ACC112 (cell line): ENCODE measurements at regions not wholly inside any gene's neighbourhood (a gene's known extent, or its start where the extent isn't known, plus 50 kb on each side); places are given as distances from the start of the nearest gene placed in this dataset.

ENCODE experiments used
- H2AFZ ChIP-seq: fragments of 200-600 bp; sonication (generic); one replicate; pipeline ENCODE4 v1.6.0; 2017; ENCODE audit warnings: antibody characterized with exemption, low read length; ENCODE audit not compliant: unreplicated experiment
- H3K27ac ChIP-seq: fragments of 200-600 bp; sonication (generic); 2 replicates; pipeline ENCODE4 v1.5.1; 2014; ENCODE audit warnings: low read depth, mild to moderate bottlenecking, antibody characterized with exemption, low read length, moderate library complexity
- H3K27me3 ChIP-seq: fragments of 200-600 bp; sonication (generic); 2 replicates; pipeline ENCODE4 v1.6.1; 2014; ENCODE audit warnings: mild to moderate bottlenecking, antibody characterized with exemption, low read length, moderate library complexity, mixed read lengths; ENCODE audit not compliant: insufficient read depth
- H3K36me3 ChIP-seq: fragments of 200-600 bp; sonication (generic); 2 replicates; pipeline ENCODE4 v1.6.1; 2016; ENCODE audit warnings: mild to moderate bottlenecking, antibody characterized with exemption, low read length, moderate library complexity, mixed read lengths; ENCODE audit not compliant: insufficient read depth
- H3K4me1 ChIP-seq: fragments of 200-600 bp; sonication (generic); one replicate; pipeline ENCODE4 v1.6.1; 2016; ENCODE audit warnings: low read length, mixed read lengths; ENCODE audit not compliant: insufficient read depth, unreplicated experiment, control insufficient read depth
- H3K4me3 ChIP-seq: fragments of 200-600 bp; sonication (generic); 2 replicates; pipeline ENCODE4 v1.5.1; 2014; ENCODE audit warnings: mild to moderate bottlenecking, low read depth, low read length
- H3K79me2 ChIP-seq: fragments of 200-600 bp; sonication (generic); one replicate; pipeline ENCODE4 v1.6.0; 2016; ENCODE audit warnings: low read length; ENCODE audit not compliant: control insufficient read depth, unreplicated experiment, insufficient read depth

GRCh38 chr1:80933346-80933745 is 867.4 kb upstream of the ADGRL2 start:
- H2AFZ ChIP-seq = no peak overlapping the region

DNA sequence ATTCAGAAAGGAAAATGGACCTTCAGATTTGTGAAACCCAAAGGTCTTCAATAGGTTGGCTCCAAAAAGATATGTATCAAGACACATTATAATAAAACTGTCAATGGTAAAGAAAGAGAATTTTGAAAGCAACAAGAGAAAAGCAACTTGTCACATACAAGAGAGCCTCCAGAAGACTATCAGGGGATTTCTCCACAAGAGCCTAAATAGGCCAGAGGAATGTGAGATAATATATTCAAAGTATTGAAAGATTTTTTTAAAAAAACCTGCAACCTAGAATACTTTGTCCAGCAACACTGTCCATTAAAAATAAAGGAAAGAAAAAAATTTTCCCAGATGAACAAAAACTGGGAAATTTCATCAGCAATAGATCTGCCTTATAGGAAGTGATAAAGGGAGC is 869.6 kb upstream of the ADGRL2 start:
- Histone ChIP-seq H3K4me3 (no peak overlapping the region), H2AFZ (no peak overlapping the region)

More at GRCh38 chr1:80933346-80933745, 867.4 kb upstream of the ADGRL2 start:
- H3K4me3 ChIP-seq = no peak overlapping the region
- no peaks in the 10 kb centered on the region for H3K36me3 ChIP-seq
- H3K27me3 ChIP-seq = no peaks in the 10 kb centered on the region
- H3K79me2 ChIP-seq = no peaks in the 10 kb centered on the region
- H3K27ac ChIP-seq = no peak overlapping the region
- no peaks in the 10 kb centered on the region for H3K4me1 ChIP-seq

GRCh38 chr1:80929868-80930508 is 870.7 kb upstream of the ADGRL2 start:
- Histone ChIP-seq H3K79me2 (no peaks in the 10 kb centered on the region), H3K27ac (no peak overlapping the region), H3K4me3 (no peak overlapping the region), H2AFZ (no peak overlapping the region), H3K4me1 (peaks cover 14% of the 10 kb centered on the region), H3K27me3 (no peaks in the 10 kb centered on the region), H3K36me3 (no peaks in the 10 kb centered on the region)

More for the DNA sequence above, 869.6 kb upstream of the ADGRL2 start:
- no peaks in the 10 kb centered on the region for H3K79me2 ChIP-seq
- no peaks in the 10 kb centered on the region for H3K36me3 ChIP-seq
- H3K27ac ChIP-seq = no peak overlapping the region
- H3K4me1 ChIP-seq = peaks cover 10% of the 10 kb centered on the region
- no peaks in the 10 kb centered on the region for H3K27me3 ChIP-seq

DNA sequence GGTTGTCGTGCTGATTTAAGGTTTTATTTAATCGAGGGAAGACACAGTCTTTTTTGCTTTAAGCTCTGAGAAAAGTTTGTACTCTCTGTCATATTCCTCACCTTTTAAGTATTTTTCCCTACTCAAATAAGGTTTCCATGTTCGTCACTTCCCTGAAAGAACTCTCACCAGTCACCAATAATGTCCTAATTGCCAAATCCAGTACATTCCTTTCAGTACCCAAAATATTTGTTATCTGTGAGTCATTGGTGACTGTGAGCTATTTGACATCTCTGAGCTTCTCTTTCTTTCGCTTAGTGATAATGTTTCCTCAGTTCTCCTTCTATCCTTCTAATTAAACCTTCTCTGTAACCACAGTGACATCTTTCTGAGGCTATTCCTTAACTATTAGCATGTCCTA is 874.2 kb upstream of the ADGRL2 start:
- no peaks in the 10 kb centered on the region for H3K27me3 ChIP-seq
- no peak overlapping the region for H3K4me3 ChIP-seq
- H3K79me2 ChIP-seq = no peaks in the 10 kb centered on the region
- no peaks in the 10 kb centered on the region for H3K36me3 ChIP-seq
- peak overlapping the region; percentile 81 for H2AFZ ChIP-seq
- H3K4me1 ChIP-seq = peaks cover 14% of the 10 kb centered on the region
- H3K27ac ChIP-seq = peak overlapping the region; percentile 65

- no peak overlapping the region for H3K4me3 ChIP-seq
- H3K36me3 ChIP-seq = no peaks in the 10 kb centered on the region
- no peaks in the 10 kb centered on the region for H3K27me3 ChIP-seq
- no peak overlapping the region for H3K27ac ChIP-seq
- H2AFZ ChIP-seq = no peak overlapping the region
- peaks cover 14% of the 10 kb centered on the region for H3K4me1 ChIP-seq
- H3K79me2 ChIP-seq = no peaks in the 10 kb centered on the region
Observed at GRCh38 chr1:80925130-80925805, 875.5 kb upstream of the ADGRL2 start.

- no peaks in the 10 kb centered on the region for H3K79me2 ChIP-seq
- H3K36me3 ChIP-seq = no peaks in the 10 kb centered on the region
- no peaks in the 10 kb centered on the region for H3K27me3 ChIP-seq
- no peak overlapping the region for H3K4me3 ChIP-seq
- no peak overlapping the region for H2AFZ ChIP-seq
- H3K4me1 ChIP-seq = peaks cover 14% of the 10 kb centered on the region
- no peak overlapping the region for H3K27ac ChIP-seq
Observed at GRCh38 chr1:80924290-80924689, 876.4 kb upstream of the ADGRL2 start.

DNA sequence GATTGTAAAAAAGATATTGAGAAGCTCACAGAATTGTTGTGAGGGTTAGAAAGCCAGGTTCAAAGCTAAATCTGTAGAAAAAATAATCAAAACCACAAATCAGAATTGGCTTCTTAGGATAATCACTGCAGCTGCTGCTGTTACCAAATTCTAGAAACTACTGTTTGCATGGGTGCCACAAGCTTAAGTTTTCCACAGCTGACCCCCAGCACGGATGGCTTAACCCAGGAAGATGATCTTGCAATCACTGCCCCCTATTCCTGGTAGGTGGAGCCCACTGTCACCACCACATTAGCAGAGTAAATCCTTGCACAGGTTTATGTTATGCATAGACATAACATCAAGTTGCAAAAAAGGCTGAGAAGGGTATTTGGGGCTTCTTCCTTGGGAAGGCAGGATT is 877.8 kb upstream of the ADGRL2 start:
- Histone ChIP-seq H3K4me3 (no peak overlapping the region), H2AFZ (no peak overlapping the region), H3K79me2 (no peaks in the 10 kb centered on the region), H3K36me3 (no peaks in the 10 kb centered on the region), H3K4me1 (peaks cover 14% of the 10 kb centered on the region), H3K27ac (no peak overlapping the region), H3K27me3 (no peaks in the 10 kb centered on the region)

DNA sequence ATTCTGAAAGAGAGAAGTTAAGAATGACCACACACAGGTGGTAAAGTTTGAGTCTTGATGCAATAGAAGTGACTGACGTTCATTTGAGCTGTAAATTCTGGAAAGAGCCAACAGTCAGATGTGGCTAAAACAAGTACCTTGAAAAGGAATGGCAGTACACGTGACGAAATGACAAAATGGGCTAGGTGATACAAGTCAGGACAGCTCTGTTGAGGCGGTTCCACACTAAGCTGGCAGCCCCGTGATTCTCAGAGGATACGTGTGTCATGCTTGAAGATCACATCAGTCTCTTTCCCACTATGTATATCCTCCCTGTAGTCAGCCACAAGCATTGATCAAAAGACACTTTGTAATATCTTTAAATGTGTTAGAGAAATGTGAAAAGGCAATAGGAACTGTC is 881.3 kb upstream of the ADGRL2 start:
- Histone ChIP-seq H2AFZ (no peak overlapping the region), H3K27ac (no peak overlapping the region), H3K79me2 (no peaks in the 10 kb centered on the region), H3K4me3 (no peak overlapping the region), H3K4me1 (no peaks in the 10 kb centered on the region), H3K36me3 (no peaks in the 10 kb centered on the region), H3K27me3 (no peaks in the 10 kb centered on the region)

DNA sequence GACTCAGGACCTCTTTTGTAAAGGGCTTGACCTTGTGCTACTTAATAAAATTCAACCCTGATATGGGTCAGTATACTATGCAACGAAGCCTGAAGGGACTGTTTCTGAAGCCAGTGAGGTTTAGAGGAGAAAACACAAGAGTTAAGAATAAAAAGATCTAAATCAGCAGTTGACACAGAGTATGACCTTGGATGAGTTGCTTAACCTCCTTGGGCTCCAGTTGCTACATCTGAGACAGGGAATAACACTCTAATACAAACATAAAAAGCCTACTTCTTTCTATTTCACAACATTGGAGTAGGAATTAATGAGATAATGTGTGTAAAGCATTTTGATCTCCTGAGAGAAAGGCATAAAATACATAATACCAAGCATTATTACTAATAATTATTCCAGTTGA is 882.4 kb upstream of the ADGRL2 start:
- Histone ChIP-seq H3K36me3 (no peaks in the 10 kb centered on the region), H2AFZ (no peak overlapping the region), H3K27me3 (no peaks in the 10 kb centered on the region), H3K27ac (no peak overlapping the region), H3K79me2 (no peaks in the 10 kb centered on the region), H3K4me3 (no peak overlapping the region), H3K4me1 (no peaks in the 10 kb centered on the region)

GRCh38 chr1:80917826-80918225 is 882.9 kb upstream of the ADGRL2 start:
- Histone ChIP-seq H3K79me2 (no peaks in the 10 kb centered on the region), H2AFZ (peak overlapping the region; percentile 39), H3K4me3 (no peak overlapping the region), H3K36me3 (no peaks in the 10 kb centered on the region), H3K27ac (no peak overlapping the region), H3K4me1 (no peaks in the 10 kb centered on the region), H3K27me3 (no peaks in the 10 kb centered on the region)

- no peaks in the 10 kb centered on the region for H3K79me2 ChIP-seq
- H3K4me3 ChIP-seq = no peak overlapping the region
- H3K27me3 ChIP-seq = no peaks in the 10 kb centered on the region
- no peak overlapping the region for H2AFZ ChIP-seq
- no peak overlapping the region for H3K27ac ChIP-seq
- H3K36me3 ChIP-seq = no peaks in the 10 kb centered on the region
- H3K4me1 ChIP-seq = no peaks in the 10 kb centered on the region
Observed at GRCh38 chr1:80917225-80917624, 883.5 kb upstream of the ADGRL2 start.
